ENCODE measurements at regions not wholly inside any gene's neighbourhood (a gene's known extent, or its start where the extent isn't known, plus 50 kb on each side); places are given as distances from the start of the nearest gene placed in this dataset.

GRCh38 chr6:155939253-155939652, 483.6 kb upstream of the NOX3 start:
- H3K9me3 ChIP-seq = no peaks in the 10 kb centered on the region
- DNase-seq (ENCODE audit: low spot score) (no peak), ATAC-seq (ENCODE audit: insufficient number of reproducible peaks, low FRiP score, low read depth) (no peak)
- no peak overlapping the region for H3K4me3 ChIP-seq
- peaks cover 0 to 17% of the 10 kb centered on the region in 2 donors for H3K4me1 ChIP-seq (ENCODE audit: control insufficient read depth in 1 of 2, low read depth in 2 of 2)
- no peaks in the 10 kb centered on the region for H3K27me3 ChIP-seq (replicated peaks; ENCODE audit: insufficient read depth)
- H3K36me3 ChIP-seq = no peaks in the 10 kb centered on the region
- H3K27ac ChIP-seq = no peak overlapping the region
- no peak for TF ChIP-seq CTCF (IDR thresholded peaks at IDR 0.05)

GRCh38 chr6:155936551-155936950, 480.9 kb upstream of the NOX3 start:
- DNase-seq (ENCODE audit: low spot score) = no peak

DNA sequence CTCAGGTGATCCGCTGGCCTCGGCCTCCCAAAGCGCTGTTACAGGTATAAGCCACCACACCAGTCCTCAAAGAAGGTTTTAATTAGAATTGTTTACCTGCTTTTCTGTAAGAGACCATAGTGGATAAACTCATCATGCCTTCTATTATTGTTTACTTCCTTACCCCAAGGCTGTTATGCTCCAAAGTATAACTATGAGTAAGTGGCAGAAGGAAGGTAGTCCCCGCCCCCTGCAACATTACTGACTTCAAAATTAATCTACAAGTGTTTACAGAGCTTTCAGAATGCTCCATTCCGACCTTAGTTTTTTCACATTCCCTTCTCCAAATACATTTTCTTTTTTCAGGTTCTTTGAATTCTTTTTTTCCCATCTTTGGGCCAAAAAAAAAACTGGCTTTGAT, 480.5 kb upstream of the NOX3 start:
- H3K27ac ChIP-seq = peak overlapping the region; percentile 16 to 64
- H3K27me3 ChIP-seq (replicated peaks; ENCODE audit: insufficient read depth) = no peaks in the 10 kb centered on the region
- TF ChIP-seq CTCF (IDR thresholded peaks at IDR 0.05) = no peak
- H3K36me3 ChIP-seq = no peaks in the 10 kb centered on the region
- no peak for ATAC-seq (ENCODE audit: insufficient number of reproducible peaks, low FRiP score, low read depth)
- H3K9me3 ChIP-seq = no peaks in the 10 kb centered on the region
- no peak for DNase-seq (ENCODE audit: low spot score)
- no peak overlapping the region for H3K4me3 ChIP-seq
- peaks cover 0 to 17% of the 10 kb centered on the region in 2 donors for H3K4me1 ChIP-seq (ENCODE audit: control insufficient read depth in 1 of 2, low read depth in 2 of 2)

More at GRCh38 chr6:155936551-155936950, 480.9 kb upstream of the NOX3 start:
- peak overlapping the region; percentile 16 to 64 for H3K27ac ChIP-seq
- no peak for TF ChIP-seq CTCF (IDR thresholded peaks at IDR 0.05)
- H3K4me1 ChIP-seq (ENCODE audit: control insufficient read depth in 1 of 2, low read depth in 2 of 2) = peaks cover 0 to 17% of the 10 kb centered on the region in 2 donors
- H3K36me3 ChIP-seq = no peaks in the 10 kb centered on the region
- H3K9me3 ChIP-seq = no peaks in the 10 kb centered on the region
- H3K4me3 ChIP-seq = no peak overlapping the region
- H3K27me3 ChIP-seq (replicated peaks; ENCODE audit: insufficient read depth) = no peaks in the 10 kb centered on the region
- peak; percentile 88 for ATAC-seq (ENCODE audit: insufficient number of reproducible peaks, low FRiP score, low read depth)

DNA sequence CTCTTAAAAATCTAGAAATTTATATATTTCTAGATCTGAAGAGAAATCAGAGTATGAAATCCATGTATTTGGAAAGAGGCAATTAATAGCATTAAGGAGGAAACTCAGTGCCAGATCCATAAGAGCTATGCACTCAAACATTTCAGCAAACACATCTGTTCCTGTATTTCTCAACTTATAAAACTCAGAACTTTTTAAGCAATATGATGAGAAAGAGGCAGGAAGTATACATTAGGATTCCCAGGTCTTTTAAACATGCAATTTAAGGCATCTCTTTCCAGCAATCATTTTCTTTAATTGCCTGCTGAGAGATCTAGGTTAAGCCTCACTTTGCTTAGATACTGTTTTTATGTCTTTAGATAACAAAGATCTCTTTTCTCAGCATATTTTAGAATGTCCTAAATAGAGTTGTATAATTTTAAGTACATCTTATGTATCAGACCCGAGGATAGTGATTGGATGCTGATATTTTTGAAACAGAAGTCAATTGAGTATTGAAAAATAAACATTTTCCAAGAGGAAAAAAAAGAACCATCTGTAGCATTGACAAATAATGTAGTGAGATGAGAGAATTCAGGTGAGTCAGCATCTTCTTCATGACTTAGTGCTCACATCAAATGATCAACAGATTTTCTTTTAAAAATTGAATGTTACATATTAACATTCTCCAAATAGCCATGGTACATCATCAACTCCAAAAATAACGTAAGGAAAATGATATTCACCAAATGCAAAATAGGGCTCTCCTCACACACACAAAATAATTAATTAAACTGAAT, 461.4 kb upstream of the NOX3 start:
- TF ChIP-seq CTCF (IDR thresholded peaks at IDR 0.05) = no peak
- no peaks in the 10 kb centered on the region for H3K36me3 ChIP-seq
- no peak overlapping the region for H3K27ac ChIP-seq
- H3K4me3 ChIP-seq = no peak overlapping the region
- DNase-seq (ENCODE audit: low spot score) (no peak), ATAC-seq (ENCODE audit: insufficient number of reproducible peaks, low FRiP score, low read depth) (no peak)
- no peaks in the 10 kb centered on the region for H3K27me3 ChIP-seq (replicated peaks; ENCODE audit: insufficient read depth)
- no peaks in the 10 kb centered on the region for H3K4me1 ChIP-seq (ENCODE audit: control insufficient read depth in 1 of 2, low read depth in 2 of 2)
- no peaks in the 10 kb centered on the region for H3K9me3 ChIP-seq

GRCh38 chr6:155915651-155916050, 460.0 kb upstream of the NOX3 start:
- no peak overlapping the region for H3K27ac ChIP-seq
- no peaks in the 10 kb centered on the region for H3K27me3 ChIP-seq (replicated peaks; ENCODE audit: insufficient read depth)
- no peak for ATAC-seq (ENCODE audit: insufficient number of reproducible peaks, low FRiP score, low read depth)
- no peak for TF ChIP-seq CTCF (IDR thresholded peaks at IDR 0.05)
- no peaks in the 10 kb centered on the region for H3K9me3 ChIP-seq
- H3K4me3 ChIP-seq = no peak overlapping the region
- no peaks in the 10 kb centered on the region for H3K36me3 ChIP-seq
- H3K4me1 ChIP-seq (ENCODE audit: control insufficient read depth in 1 of 2, low read depth in 2 of 2) = no peaks in the 10 kb centered on the region
- DNase-seq (ENCODE audit: low spot score) = no peak

Data from thoracic aorta (tissue), 2 donors.